Activated T-cell treated with anti-CD3 and anti-CD28 coated beads, Interleukin-2, amount 50 U/mL, for 24 hours (primary cell): ENCODE measurements at regions not wholly inside any gene's neighbourhood (a gene's known extent, or its start where the extent isn't known, plus 50 kb on each side); places are given as distances from the start of the nearest gene placed in this dataset.

Experiments used
- DNase-seq: peaks from one replicate; pipeline ENCODE4 v3.0.0-alpha.2; 2020
- H3K27ac Mint-ChIP-seq: 2 replicates; pipeline ENCODE4 v1.8.0; 2020; ENCODE audit warnings: mild to moderate bottlenecking, mixed read lengths
- H3K27me3 Mint-ChIP-seq: 2 replicates; pipeline ENCODE4 v1.8.0; 2020; ENCODE audit warnings: mixed read lengths
- H3K36me3 Mint-ChIP-seq: 2 replicates; pipeline ENCODE4 v1.8.0; 2020; ENCODE audit warnings: low read depth, mixed read lengths
- H3K4me1 Mint-ChIP-seq: 2 replicates; pipeline ENCODE4 v1.8.0; 2020; ENCODE audit warnings: low read depth, mixed read lengths
- H3K4me3 Mint-ChIP-seq: 2 replicates; pipeline ENCODE4 v1.8.0; 2020; ENCODE audit warnings: mild to moderate bottlenecking, moderate library complexity, mixed read lengths
- H3K9me3 Mint-ChIP-seq: 2 replicates; pipeline ENCODE4 v1.8.0; 2020; ENCODE audit warnings: mixed read lengths

DNA sequence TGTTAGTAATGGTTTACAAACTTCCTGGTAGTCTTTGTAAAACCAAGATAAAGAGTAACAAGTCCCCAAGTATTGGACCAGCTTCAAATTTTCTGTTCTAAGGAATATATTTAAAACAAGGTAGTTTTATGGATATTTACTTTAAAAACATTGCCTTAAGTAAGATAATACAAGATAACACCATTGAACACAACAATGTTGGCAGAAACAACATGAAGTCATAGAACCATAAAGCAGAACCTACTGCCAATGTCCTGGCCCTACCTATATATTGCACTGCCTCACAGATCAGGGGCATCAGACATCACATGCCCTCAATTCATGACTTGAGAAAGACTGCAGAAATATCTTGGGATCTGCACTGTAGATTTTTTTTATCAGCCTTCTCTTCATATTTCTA lies 1176.2 kb downstream of the PCDH7 start:
- peaks cover 17% of the 10 kb centered on the region for H3K9me3 Mint-ChIP-seq
- DNase-seq, result no peak
- H3K27ac Mint-ChIP-seq, result no peak overlapping the region
- no peaks in the 10 kb centered on the region for H3K27me3 Mint-ChIP-seq
- no peak overlapping the region for H3K4me3 Mint-ChIP-seq
- no peaks in the 10 kb centered on the region for H3K4me1 Mint-ChIP-seq
- H3K36me3 Mint-ChIP-seq, result no peaks in the 10 kb centered on the region

DNA sequence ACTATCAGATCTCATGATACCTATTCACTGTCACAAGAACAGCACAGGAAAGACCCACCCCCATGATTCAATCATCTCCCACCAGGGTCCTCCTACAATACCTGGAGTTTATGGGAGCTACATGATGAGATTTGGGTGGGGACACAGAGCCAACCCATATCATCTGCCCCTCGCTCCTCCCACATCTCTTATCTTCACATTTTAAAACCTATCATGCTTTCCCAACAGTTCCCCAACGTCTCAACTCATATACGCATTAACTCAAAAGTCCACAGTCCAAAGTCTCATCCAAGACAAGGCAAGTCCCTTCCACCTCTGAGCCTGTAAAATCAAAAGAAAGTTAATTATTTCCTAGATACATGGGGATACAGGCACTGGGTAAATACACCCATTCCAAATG lies 1185.2 kb downstream of the PCDH7 start:
- no peak for DNase-seq
- H3K27me3 Mint-ChIP-seq, result no peaks in the 10 kb centered on the region
- H3K27ac Mint-ChIP-seq, result no peak overlapping the region
- no peaks in the 10 kb centered on the region for H3K4me1 Mint-ChIP-seq
- H3K9me3 Mint-ChIP-seq, result peaks cover 6% of the 10 kb centered on the region
- H3K4me3 Mint-ChIP-seq, result no peak overlapping the region
- no peaks in the 10 kb centered on the region for H3K36me3 Mint-ChIP-seq

DNA sequence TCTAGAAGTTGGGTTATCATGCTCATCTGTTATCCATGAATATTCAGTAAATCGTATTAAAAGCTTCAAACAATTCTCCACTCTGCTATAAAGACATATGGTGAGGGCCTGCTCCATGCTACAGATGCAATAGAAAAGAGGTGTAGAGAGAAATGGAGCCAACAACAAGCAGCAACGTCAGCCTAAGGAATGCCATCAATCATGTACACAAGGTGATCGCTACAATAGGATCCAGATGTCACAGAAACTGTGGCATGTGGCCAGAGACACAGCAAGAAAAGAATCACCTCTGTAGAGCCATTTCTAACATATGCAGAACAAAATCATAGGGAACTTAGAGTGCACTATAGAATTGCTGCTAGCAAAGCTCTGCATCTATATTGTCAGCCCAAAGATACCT lies 1188.1 kb downstream of the PCDH7 start:
- no peak for DNase-seq
- H3K27me3 Mint-ChIP-seq, result no peaks in the 10 kb centered on the region
- peaks cover 13% of the 10 kb centered on the region for H3K9me3 Mint-ChIP-seq
- H3K4me1 Mint-ChIP-seq, result no peaks in the 10 kb centered on the region
- H3K36me3 Mint-ChIP-seq, result no peaks in the 10 kb centered on the region
- H3K27ac Mint-ChIP-seq, result no peak overlapping the region
- H3K4me3 Mint-ChIP-seq, result no peak overlapping the region

DNA sequence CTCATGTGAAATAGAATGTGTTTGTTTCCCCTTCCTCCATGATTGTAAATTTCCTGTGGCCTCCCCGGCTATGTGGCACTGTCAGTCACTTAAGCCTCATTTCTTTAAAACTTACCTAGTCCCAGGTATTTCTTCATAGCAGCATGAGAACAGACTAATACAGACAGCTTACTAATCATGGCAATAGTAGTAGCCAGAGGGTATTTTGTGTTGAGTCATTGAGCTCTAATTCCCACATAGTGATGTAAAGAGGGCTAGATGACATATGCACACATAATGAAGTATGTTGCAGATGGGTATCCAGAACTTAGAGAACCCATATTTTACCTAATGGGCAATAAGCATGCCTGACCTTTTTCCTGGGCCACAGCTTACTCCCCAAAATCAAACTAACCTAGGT lies 1197.2 kb downstream of the PCDH7 start:
- no peak for DNase-seq
- Mint-ChIP-seq H3K36me3 (no peaks in the 10 kb centered on the region), H3K4me1 (no peaks in the 10 kb centered on the region)

DNA sequence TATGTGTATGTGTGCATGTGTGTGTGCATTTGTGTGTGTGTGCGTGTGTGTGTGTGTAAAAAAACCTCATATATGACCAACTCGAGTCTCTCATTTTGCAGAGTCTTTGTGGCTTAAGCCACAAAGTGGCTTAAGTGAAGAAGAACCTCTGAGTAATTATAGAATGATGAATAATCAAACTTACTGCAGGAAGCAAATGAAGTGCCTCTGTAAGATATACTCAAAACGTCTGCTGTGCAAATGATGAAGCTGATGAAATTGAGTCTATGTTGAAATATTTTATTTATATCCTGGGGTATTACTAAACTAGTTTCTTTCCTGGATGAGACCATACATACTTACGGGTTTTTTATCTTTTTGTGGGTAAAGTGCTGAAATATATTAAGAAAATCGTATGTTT lies 1198.7 kb downstream of the PCDH7 start:
- DNase-seq, result no peak
- H3K4me3 Mint-ChIP-seq, result no peak overlapping the region

More for the DNA sequence above, 1197.2 kb downstream of the PCDH7 start:
- Mint-ChIP-seq H3K4me3 (no peak overlapping the region), H3K27me3 (no peaks in the 10 kb centered on the region), H3K27ac (no peak overlapping the region), H3K9me3 (peaks cover 16% of the 10 kb centered on the region)

DNA sequence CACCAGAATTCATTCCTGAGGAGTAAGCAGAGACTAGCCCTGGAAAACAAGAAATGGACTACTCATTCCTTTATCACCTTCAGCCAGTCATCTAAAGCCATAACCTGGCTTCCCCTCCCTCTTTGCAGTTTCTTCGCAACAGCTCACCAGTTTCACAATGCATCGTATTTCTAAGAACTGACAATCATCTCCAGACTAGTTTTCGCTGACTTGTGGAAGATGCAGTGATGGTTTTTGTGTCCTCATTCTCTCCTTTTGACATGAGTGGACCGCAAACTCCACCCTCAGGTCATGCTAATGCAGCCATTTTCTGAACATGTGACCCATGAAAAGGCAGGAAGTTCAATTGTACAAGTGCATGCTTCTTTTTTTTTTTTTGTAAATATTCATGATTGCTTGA lies 1203.5 kb downstream of the PCDH7 start:
- Mint-ChIP-seq H3K4me3 (no peak overlapping the region), H3K27ac (no peak overlapping the region), H3K9me3 (peaks cover 18% of the 10 kb centered on the region), H3K4me1 (no peaks in the 10 kb centered on the region), H3K36me3 (no peaks in the 10 kb centered on the region), H3K27me3 (no peaks in the 10 kb centered on the region)
- no peak for DNase-seq

More for the DNA sequence above, 1198.7 kb downstream of the PCDH7 start:
- Mint-ChIP-seq H3K36me3 (no peaks in the 10 kb centered on the region), H3K27me3 (no peaks in the 10 kb centered on the region), H3K27ac (no peak overlapping the region), H3K9me3 (peaks cover 24% of the 10 kb centered on the region), H3K4me1 (no peaks in the 10 kb centered on the region)

DNA sequence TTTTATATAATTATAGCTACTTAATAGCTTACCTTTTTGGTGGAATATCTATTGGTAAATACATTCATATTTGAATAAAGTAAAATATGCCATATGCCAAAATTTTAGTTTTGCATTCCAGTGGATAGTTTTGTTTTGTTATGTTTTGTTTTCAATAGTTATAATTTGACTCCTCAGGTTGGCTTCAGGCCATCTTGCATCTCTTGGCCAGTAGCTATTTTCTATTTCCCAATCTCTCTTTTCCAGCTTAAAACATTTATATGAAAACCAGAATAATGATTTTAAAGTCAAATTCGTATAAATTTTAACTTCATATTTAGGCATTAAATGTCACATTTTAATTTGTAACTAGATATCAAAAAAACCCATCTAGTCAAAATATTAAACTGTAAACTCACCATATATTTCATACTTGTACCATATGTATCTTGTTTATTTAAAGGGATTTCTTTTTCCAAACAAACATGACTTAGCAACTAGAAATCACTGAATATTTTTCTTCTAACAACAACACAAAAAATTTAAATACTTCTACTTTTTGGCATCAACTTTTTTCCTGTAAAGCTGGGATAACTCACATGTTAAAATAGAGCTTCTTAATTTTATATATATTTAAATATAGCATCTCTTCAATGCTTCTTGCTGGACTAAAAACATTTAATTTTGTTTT lies 1209.6 kb downstream of the PCDH7 start:
- Mint-ChIP-seq H3K4me1 (no peaks in the 10 kb centered on the region), H3K9me3 (peaks cover 12% of the 10 kb centered on the region), H3K4me3 (no peak overlapping the region), H3K27ac (no peak overlapping the region), H3K27me3 (no peaks in the 10 kb centered on the region), H3K36me3 (no peaks in the 10 kb centered on the region)
- no peak for DNase-seq

DNA sequence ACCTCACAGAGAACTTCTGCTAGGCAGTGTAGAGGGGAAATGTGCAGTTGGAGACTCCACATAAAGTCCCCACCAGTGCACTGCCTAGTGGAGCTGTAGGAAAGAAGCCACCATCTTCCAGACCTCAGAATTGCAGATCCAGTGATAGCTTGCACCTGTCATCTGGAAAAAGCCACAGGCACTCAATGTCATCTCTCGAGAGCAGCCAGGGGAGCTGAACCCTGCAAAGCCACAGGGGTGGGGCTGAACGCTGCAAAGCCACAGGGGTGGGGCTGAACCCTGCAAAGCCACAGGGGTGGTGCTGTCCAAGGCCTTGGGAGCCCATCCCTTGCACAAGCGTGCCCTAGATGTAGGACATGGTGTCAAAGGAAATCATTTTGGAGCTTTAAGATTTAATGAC lies 1226.3 kb downstream of the PCDH7 start:
- H3K27me3 Mint-ChIP-seq, result no peaks in the 10 kb centered on the region
- no peak overlapping the region for H3K27ac Mint-ChIP-seq
- no peaks in the 10 kb centered on the region for H3K4me1 Mint-ChIP-seq
- H3K9me3 Mint-ChIP-seq, result peaks cover 8% of the 10 kb centered on the region
- no peak overlapping the region for H3K4me3 Mint-ChIP-seq
- H3K36me3 Mint-ChIP-seq, result no peaks in the 10 kb centered on the region
- no peak for DNase-seq

DNA sequence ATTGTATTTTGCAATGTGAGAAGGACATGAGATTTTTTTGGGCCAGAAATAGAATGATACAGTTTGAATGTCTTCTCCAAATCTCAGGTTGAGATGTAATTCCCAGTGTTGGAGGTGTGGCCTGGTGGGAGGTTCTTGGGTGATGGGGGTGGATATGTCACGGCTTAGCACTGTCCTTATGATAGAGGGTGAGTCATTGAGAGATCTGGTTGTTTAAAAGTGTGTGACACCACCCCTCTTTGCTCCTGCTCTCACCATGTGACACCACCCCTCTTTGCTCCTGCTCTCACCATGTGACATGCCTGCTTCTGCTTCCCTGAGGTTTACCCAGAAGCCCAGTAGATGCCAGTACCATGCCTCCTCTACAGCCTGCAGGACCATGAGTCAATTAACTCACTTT lies 1226.9 kb downstream of the PCDH7 start:
- no peaks in the 10 kb centered on the region for H3K4me1 Mint-ChIP-seq
- H3K27me3 Mint-ChIP-seq, result no peaks in the 10 kb centered on the region
- no peaks in the 10 kb centered on the region for H3K36me3 Mint-ChIP-seq
- H3K9me3 Mint-ChIP-seq, result peaks cover 8% of the 10 kb centered on the region
- DNase-seq, result no peak
- no peak overlapping the region for H3K27ac Mint-ChIP-seq
- H3K4me3 Mint-ChIP-seq, result no peak overlapping the region

DNA sequence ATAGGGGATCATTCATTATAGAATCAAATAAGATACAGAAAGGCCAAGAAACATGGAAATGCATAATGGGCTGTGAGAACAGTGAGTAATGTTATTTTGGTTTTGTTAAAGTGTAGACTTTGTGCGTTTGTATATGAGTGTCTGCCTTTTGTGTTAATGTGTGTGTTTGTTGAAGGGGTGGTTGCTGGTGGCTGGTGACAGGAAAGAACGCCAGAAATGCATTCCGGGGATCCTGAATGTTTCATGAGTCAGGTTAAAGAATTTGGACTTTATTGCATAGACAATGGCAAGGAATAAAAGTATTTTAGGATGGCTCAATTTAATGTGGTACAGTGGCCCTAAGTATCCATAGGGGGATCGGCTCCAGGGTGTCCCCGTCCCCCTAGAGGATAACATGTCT lies 1228.9 kb downstream of the PCDH7 start:
- no peaks in the 10 kb centered on the region for H3K36me3 Mint-ChIP-seq
- H3K9me3 Mint-ChIP-seq, result peaks cover 10% of the 10 kb centered on the region
- no peaks in the 10 kb centered on the region for H3K4me1 Mint-ChIP-seq
- H3K27ac Mint-ChIP-seq, result no peak overlapping the region
- H3K4me3 Mint-ChIP-seq, result no peak overlapping the region
- H3K27me3 Mint-ChIP-seq, result no peaks in the 10 kb centered on the region
- no peak for DNase-seq

DNA sequence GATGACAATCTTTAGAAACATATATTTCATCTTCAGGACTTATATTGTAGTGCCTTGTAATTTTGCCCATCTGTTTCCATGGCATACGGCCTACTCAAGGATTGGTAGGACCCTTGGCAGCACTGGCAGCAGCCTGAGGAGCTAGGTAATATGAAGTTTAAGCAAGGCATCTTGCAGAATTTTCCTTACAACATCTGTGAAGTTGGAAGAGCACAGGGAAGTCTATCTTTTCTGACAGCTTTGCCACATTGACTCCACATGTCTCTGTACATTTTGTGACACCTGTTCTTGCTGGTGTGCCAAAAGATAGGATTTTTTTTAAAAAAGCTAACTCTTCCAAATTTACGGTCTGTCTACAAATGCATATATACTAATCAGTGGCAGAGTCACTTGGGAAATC lies 1235.2 kb downstream of the PCDH7 start:
- no peak for DNase-seq
- Mint-ChIP-seq H3K27me3 (no peaks in the 10 kb centered on the region), H3K4me3 (no peak overlapping the region), H3K27ac (no peak overlapping the region), H3K9me3 (peaks cover 15% of the 10 kb centered on the region), H3K4me1 (no peaks in the 10 kb centered on the region), H3K36me3 (no peaks in the 10 kb centered on the region)

DNA sequence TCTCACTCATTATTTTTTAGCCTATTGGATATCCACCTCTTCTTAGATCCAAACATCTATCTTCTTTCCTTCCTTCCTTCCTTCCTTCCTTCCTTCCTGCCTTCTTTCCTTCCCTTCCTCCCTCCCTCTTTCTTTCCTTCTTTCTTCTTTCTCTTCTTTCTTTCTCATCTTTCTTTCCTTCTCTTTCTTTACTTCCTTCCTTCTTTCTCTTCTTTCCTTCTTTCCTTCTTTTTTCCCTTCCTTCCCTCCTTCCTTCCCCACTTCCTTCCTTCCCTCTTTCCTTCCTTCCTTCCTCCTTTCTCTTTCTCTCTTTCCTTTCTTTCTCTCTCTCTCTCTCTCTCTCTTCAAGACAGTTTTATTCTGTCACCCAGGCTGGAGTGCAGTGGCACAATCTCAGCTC lies 1239.8 kb downstream of the PCDH7 start:
- Mint-ChIP-seq H3K27me3 (no peaks in the 10 kb centered on the region), H3K36me3 (no peaks in the 10 kb centered on the region), H3K9me3 (peaks cover 15% of the 10 kb centered on the region), H3K27ac (no peak overlapping the region), H3K4me1 (no peaks in the 10 kb centered on the region), H3K4me3 (no peak overlapping the region)
- no peak for DNase-seq

DNA sequence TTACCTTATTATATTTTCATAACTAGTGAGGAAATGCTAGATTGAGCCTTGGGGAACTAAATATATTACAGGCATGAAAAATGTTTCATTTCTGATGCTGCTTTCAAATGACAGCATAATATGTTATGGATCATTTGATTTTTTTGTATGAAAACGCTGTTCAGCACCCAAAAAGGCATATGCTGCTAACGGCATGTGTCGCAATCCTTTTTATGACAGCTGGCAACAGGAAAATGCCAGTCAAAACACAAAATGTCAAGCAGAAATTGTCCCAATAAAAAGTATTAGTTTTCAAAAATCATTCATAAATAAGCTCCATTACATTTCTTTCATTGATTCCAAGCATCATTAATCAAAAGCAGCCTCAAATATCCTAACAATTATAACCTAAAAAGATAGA lies 1244.5 kb downstream of the PCDH7 start:
- Mint-ChIP-seq H3K27ac (no peak overlapping the region), H3K9me3 (peaks cover 11% of the 10 kb centered on the region), H3K4me1 (no peaks in the 10 kb centered on the region), H3K27me3 (no peaks in the 10 kb centered on the region), H3K36me3 (no peaks in the 10 kb centered on the region), H3K4me3 (no peak overlapping the region)
- no peak for DNase-seq

DNA sequence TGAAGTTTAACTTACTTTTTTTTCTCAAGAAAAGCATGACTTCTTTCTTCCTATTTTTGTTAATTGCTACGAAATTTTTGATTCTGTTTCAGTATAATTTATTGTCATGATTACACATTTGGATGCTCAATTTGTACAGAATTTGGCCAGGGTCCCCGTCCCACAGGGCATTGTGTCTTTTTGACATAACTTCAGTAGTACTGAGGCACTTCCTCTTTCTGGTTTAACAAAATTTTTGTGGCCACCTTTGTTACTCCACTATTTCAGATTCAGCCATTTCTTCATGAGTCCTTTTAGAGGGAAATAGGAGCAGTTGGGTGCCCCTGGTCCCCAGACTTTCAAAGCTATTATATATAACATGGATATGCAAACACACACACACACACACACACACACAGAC lies 1248.7 kb downstream of the PCDH7 start:
- Mint-ChIP-seq H3K27ac (no peak overlapping the region), H3K36me3 (no peaks in the 10 kb centered on the region), H3K9me3 (peaks cover 6% of the 10 kb centered on the region), H3K4me3 (no peak overlapping the region), H3K4me1 (no peaks in the 10 kb centered on the region), H3K27me3 (no peaks in the 10 kb centered on the region)
- DNase-seq, result no peak

DNA sequence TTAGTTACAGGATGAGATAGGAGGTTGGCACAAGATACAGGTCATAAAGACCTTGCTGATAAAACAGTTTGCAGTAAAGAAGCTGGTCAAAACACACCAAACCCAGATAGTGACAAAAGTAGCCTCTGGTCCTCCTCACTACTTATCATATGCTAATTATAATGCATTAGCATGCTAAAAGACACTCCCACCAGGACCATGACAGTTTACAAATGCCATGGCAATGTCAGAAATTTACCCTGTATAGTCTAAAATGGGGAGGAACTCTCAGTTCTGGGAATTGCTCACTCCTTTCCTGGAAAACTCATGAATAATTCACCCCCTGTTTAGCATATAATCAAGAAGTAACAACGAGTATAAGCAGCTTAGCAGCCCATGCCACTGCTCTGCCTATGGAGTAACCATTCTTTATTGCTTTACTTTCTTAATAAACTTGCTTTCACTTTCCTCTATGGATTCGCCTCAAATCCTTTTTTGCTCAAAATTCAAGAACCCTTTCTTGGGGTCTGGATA lies 1254.4 kb downstream of the PCDH7 start:
- Mint-ChIP-seq H3K27ac (no peak overlapping the region), H3K27me3 (no peaks in the 10 kb centered on the region), H3K36me3 (no peaks in the 10 kb centered on the region), H3K4me1 (no peaks in the 10 kb centered on the region), H3K4me3 (no peak overlapping the region), H3K9me3 (peaks cover 13% of the 10 kb centered on the region)
- DNase-seq, result no peak

DNA sequence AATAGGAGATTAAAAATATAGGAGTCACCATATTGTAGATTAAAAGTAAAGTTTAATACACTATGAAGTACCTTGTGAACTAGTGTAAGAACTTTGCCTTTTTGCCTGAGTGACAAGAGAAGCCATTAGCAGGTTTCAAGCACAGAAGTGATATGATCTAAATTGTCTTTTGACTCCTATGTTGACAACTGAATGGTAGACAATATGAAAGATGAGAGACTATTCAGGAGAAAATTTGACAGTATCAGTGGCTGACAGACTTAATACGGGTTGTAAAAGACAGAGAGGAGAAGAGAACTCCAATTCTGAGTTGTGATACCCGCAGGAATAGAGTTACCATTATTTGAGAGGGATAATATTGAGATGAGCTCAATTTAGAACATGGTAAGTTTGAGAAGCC lies 1259.8 kb downstream of the PCDH7 start:
- Mint-ChIP-seq H3K4me3 (no peak overlapping the region), H3K27me3 (no peaks in the 10 kb centered on the region), H3K27ac (no peak overlapping the region), H3K4me1 (no peaks in the 10 kb centered on the region), H3K9me3 (peaks cover 14% of the 10 kb centered on the region), H3K36me3 (no peaks in the 10 kb centered on the region)
- no peak for DNase-seq
